GM23248 (cell line): ENCODE measurements at regions not wholly inside any gene's neighbourhood (a gene's known extent, or its start where the extent isn't known, plus 50 kb on each side); places are given as distances from the start of the nearest gene placed in this dataset.

Source experiments
- DNase-seq: peaks from one replicate; pipeline ENCODE4 v3.0.0-alpha.2; 2015
- H2AFZ ChIP-seq: fragments of 200-600 bp; sonication (generic); 2 replicates; pipeline ENCODE4 v1.6.1; 2016; ENCODE audit warnings: antibody characterized with exemption
- H3F3A ChIP-seq: fragments of 200-600 bp; sonication (generic); 2 replicates; pipeline ENCODE4 v1.6.1; 2016; ENCODE audit warnings: mild to moderate bottlenecking, antibody characterized with exemption, mixed run types; ENCODE audit not compliant: insufficient read depth
- H3K27ac ChIP-seq: fragments of 200-600 bp; sonication (generic); 2 replicates; pipeline ENCODE4 v1.5.1; 2016; ENCODE audit warnings: mild to moderate bottlenecking
- H3K27me3 ChIP-seq: fragments of 200-600 bp; sonication (generic); replicated peaks from 2 replicates; pipeline ENCODE4 v1.6.1; 2016; ENCODE audit warnings: mild to moderate bottlenecking; ENCODE audit not compliant: insufficient read depth
- H3K36me3 ChIP-seq: fragments of 200-600 bp; sonication (generic); 2 replicates; pipeline ENCODE4 v1.6.1; 2016; ENCODE audit warnings: low read depth, mild to moderate bottlenecking
- H3K4me1 ChIP-seq: fragments of 200-600 bp; sonication (generic); 2 replicates; pipeline ENCODE4 v1.6.1; 2016; ENCODE audit warnings: mild to moderate bottlenecking; ENCODE audit not compliant: insufficient read depth
- H3K4me2 ChIP-seq: fragments of 200-600 bp; sonication (generic); one replicate; pipeline ENCODE4 v1.6.1; 2016; ENCODE audit warnings: mild to moderate bottlenecking; ENCODE audit not compliant: unreplicated experiment
- H3K4me3 ChIP-seq: fragments of 200-600 bp; sonication (generic); 2 replicates; pipeline ENCODE4 v1.5.1; 2016; ENCODE audit warnings: mild to moderate bottlenecking
- H3K79me2 ChIP-seq: fragments of 200-600 bp; sonication (generic); 2 replicates; pipeline ENCODE4 v1.6.1; 2016; ENCODE audit warnings: mild to moderate bottlenecking; ENCODE audit not compliant: insufficient read depth
- H3K9ac ChIP-seq: fragments of 200-600 bp; sonication (generic); 2 replicates; pipeline ENCODE4 v1.6.1; 2016; ENCODE audit warnings: mild to moderate bottlenecking
- H3K9me2 ChIP-seq: fragments of 200-600 bp; sonication (generic); 2 replicates; pipeline ENCODE4 v1.6.1; 2016; ENCODE audit warnings: mixed run types, mild to moderate bottlenecking, moderate library complexity; ENCODE audit not compliant: insufficient read depth
- H3K9me3 ChIP-seq: fragments of 200-600 bp; sonication (generic); one replicate; pipeline ENCODE4 v1.6.1; 2017; ENCODE audit warnings: low read depth
- H4K20me1 ChIP-seq: fragments of 200-600 bp; sonication (generic); 2 replicates; pipeline ENCODE4 v1.6.0; 2016; ENCODE audit not compliant: insufficient read depth
- EZH2 ChIP-seq: fragments of 200-600 bp; sonication (generic); IDR thresholded peaks from 2 replicates; pipeline ENCODE4 v1.6.1; 2018; ENCODE audit warnings: antibody characterized with exemption, mild to moderate bottlenecking; ENCODE audit not compliant: insufficient read depth, poor library complexity, severe bottlenecking
- EZH2phosphoT487 ChIP-seq: fragments of 200-600 bp; sonication (generic); IDR thresholded peaks from 2 replicates; pipeline ENCODE4 v1.6.1; 2018; ENCODE audit warnings: antibody characterized with exemption, moderate library complexity, mild to moderate bottlenecking, low read depth; ENCODE audit not compliant: insufficient read depth
- WGBS, 2 experiments: methylation state at CpG; one replicate each; pipeline ENCODE4 v1.1.6; 2015 to 2017; ENCODE audit warnings: low lambda C conversion rate in 2 of 2, low coverage in 1 of 2; ENCODE audit errors: missing lambda C conversion rate in 2 of 2; 5-methylcytosine and 5-hydroxymethylcytosine counted together
- in situ Hi-C: fragments of 300-500 bp; cut with MboI; formaldehyde crosslinking; loops from 2 replicates; pipeline ENCODE4 v1.15.0; 2020

DNA sequence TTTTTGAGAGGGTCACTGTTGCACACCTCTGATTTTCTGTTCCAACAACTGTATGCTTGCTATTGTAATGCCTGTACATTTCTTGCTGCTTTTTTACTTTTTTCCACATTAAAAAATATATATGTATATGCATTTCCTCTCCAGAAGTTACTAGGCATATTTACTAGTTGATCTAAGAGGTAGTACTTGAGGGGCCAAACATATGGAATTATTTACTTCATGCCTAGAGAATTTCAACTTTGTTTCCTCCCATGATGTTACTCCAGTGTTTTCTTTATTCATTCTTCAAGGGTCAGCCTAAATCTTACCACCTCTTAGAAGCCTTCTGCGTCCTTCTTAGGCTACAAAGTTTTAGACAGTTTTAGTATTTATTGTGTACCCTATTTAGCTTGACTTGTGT is 122.7 kb downstream of the NMUR2 start:
- Histone ChIP-seq H3F3A (no peaks in the 10 kb centered on the region), H3K9ac (no peak overlapping the region), H2AFZ (no peak overlapping the region), H3K36me3 (no peaks in the 10 kb centered on the region), H3K4me3 (no peak overlapping the region), H3K9me2 (no peaks in the 10 kb centered on the region), H3K9me3 (no peaks in the 10 kb centered on the region), H3K27ac (no peak overlapping the region), H3K27me3 (no peaks in the 10 kb centered on the region), H3K79me2 (no peaks in the 10 kb centered on the region), H4K20me1 (no peaks in the 10 kb centered on the region), H3K4me2 (no peak overlapping the region), H3K4me1 (no peaks in the 10 kb centered on the region)
- no peak for DNase-seq
- in situ Hi-C loops, result no loop called here
- 0 to 12% methylated on average over 1 of the region's 1 CpG for WGBS, 2 experiments
- TF ChIP-seq EZH2, result no peak
- TF ChIP-seq EZH2phosphoT487, result no peak

DNA sequence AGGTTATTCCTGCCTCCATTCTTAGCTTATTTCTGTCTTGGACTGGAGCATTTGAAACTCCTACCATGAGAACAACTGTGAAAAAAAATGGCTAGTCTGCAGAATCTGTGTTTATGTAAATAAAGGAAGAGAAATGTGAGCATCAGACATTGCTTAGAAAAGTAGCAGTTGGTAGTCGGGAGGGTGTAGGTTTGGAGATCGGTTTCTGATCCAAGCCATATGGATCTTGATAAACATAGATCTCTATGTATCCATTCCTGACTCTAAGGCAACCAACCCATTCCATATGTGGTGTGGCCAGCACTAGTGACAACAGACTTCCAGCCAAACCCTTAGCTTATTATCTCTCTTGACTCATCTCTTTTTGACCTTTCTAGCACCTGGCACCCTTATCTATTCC is 127.1 kb downstream of the NMUR2 start:
- Histone ChIP-seq H3K79me2 (no peaks in the 10 kb centered on the region), H3K36me3 (no peaks in the 10 kb centered on the region), H3K4me3 (no peak overlapping the region), H2AFZ (no peak overlapping the region), H3K4me2 (no peak overlapping the region), H3K9ac (no peak overlapping the region), H3K9me2 (no peaks in the 10 kb centered on the region), H4K20me1 (no peaks in the 10 kb centered on the region), H3F3A (no peaks in the 10 kb centered on the region), H3K27me3 (no peaks in the 10 kb centered on the region), H3K27ac (no peak overlapping the region), H3K4me1 (no peaks in the 10 kb centered on the region), H3K9me3 (no peaks in the 10 kb centered on the region)
- 35 to 55% methylated on average over 2 of the region's 2 CpGs for WGBS, 2 experiments
- DNase-seq, result no peak
- no peak for TF ChIP-seq EZH2
- TF ChIP-seq EZH2phosphoT487, result no peak
- in situ Hi-C loops, result no loop called here

DNA sequence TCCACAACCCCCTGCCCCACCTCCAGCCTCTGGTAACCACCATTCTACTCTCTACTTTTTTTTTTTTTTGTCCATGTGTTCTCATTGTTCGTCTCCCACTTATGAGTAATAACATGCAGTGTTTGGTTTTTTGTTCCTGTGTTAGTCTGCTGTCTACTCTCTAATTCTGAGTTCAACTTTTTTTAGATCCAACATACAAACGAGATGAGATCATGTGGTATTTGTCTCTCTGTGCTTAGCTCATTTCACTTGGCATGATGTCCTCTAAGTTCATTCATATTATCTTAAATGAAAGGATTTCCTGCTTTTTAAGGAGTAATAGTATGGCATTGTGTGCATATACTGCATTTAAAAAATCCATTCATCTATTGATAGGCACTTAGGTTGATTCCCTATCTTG is 130.9 kb downstream of the NMUR2 start:
- no peak overlapping the region for H3K4me2 ChIP-seq
- no peaks in the 10 kb centered on the region for H3K27me3 ChIP-seq
- TF ChIP-seq EZH2phosphoT487 (no peak), EZH2 (no peak)
- H2AFZ ChIP-seq, result no peak overlapping the region
- no peaks in the 10 kb centered on the region for H3K4me1 ChIP-seq
- H3K9me3 ChIP-seq, result no peaks in the 10 kb centered on the region
- no peak overlapping the region for H3K27ac ChIP-seq
- 0 to 2% methylated on average over 2 of the region's 2 CpGs for WGBS, 2 experiments
- H4K20me1 ChIP-seq, result no peaks in the 10 kb centered on the region
- H3F3A ChIP-seq, result no peaks in the 10 kb centered on the region
- H3K79me2 ChIP-seq, result no peaks in the 10 kb centered on the region
- H3K9me2 ChIP-seq, result no peaks in the 10 kb centered on the region
- no peak overlapping the region for H3K4me3 ChIP-seq
- H3K9ac ChIP-seq, result no peak overlapping the region
- in situ Hi-C loops, result no loop called here
- no peak for DNase-seq
- no peaks in the 10 kb centered on the region for H3K36me3 ChIP-seq

DNA sequence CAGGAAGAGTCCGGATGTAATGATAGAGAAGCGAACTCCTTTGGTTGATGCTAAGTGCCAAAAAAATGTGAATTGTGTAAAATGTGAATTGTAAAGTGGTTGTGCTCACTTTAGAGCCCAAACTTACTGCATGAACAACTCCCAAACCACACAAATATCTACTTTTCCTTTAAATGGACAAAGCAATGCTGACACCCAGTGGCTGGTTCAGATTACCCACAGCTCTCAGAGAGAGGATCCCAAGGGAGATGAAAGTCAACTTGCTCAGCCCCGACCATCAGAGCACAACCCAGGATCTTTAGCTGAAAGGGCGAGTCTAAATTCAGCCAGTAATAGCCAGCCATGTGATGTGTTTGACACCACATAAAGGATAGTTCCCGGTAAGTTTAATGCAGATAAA is 133.7 kb downstream of the NMUR2 start:
- no peak overlapping the region for H3K4me3 ChIP-seq
- no peaks in the 10 kb centered on the region for H3F3A ChIP-seq
- TF ChIP-seq EZH2 (no peak), EZH2phosphoT487 (no peak)
- no peaks in the 10 kb centered on the region for H3K9me3 ChIP-seq
- H3K27me3 ChIP-seq, result no peaks in the 10 kb centered on the region
- H3K36me3 ChIP-seq, result no peaks in the 10 kb centered on the region
- H2AFZ ChIP-seq, result no peak overlapping the region
- in situ Hi-C loops, result no loop called here
- no peaks in the 10 kb centered on the region for H3K79me2 ChIP-seq
- whole genome bisulfite sequencing, 2 experiments, result 27 to 32% methylated on average over 5 of the region's 5 CpGs
- H3K9me2 ChIP-seq, result no peaks in the 10 kb centered on the region
- H3K4me2 ChIP-seq, result no peak overlapping the region
- H3K4me1 ChIP-seq, result no peaks in the 10 kb centered on the region
- no peak overlapping the region for H3K9ac ChIP-seq
- H3K27ac ChIP-seq, result no peak overlapping the region
- H4K20me1 ChIP-seq, result no peaks in the 10 kb centered on the region
- DNase-seq, result peak; percentile 4

DNA sequence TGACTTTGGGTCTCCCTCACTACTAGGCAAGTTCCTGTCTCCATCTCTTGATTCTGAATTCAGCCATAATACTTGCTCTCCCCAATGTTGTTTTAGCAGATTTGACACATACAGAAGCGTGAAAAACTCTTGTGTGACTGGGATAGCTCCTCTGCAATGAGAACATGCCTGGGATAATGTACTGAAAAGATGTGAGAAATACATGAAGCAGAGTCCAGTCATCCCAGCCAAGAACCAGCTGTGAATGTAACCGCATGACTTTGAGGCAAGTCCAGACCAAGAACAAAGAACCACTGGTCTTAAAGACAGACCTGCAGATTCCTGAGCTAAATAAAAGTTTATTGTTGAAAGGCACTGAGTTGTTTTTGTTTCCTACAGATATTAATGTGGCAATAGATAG is 135.0 kb downstream of the NMUR2 start:
- Histone ChIP-seq H3K27ac (no peak overlapping the region), H3K4me1 (no peaks in the 10 kb centered on the region), H3K9me2 (no peaks in the 10 kb centered on the region), H3K9ac (no peak overlapping the region), H2AFZ (no peak overlapping the region), H3K79me2 (no peaks in the 10 kb centered on the region), H3K9me3 (no peaks in the 10 kb centered on the region), H3K36me3 (no peaks in the 10 kb centered on the region), H3K27me3 (no peaks in the 10 kb centered on the region), H3K4me3 (no peak overlapping the region), H4K20me1 (no peaks in the 10 kb centered on the region), H3K4me2 (no peak overlapping the region), H3F3A (no peaks in the 10 kb centered on the region)
- in situ Hi-C loops, result no loop called here
- 2 to 3% methylated on average over 2 of the region's 2 CpGs for WGBS, 2 experiments
- TF ChIP-seq EZH2 (no peak), EZH2phosphoT487 (no peak)
- no peak for DNase-seq
